NOMO-1 (cell line): ENCODE measurements at regions not wholly inside any gene's neighbourhood (a gene's known extent, or its start where the extent isn't known, plus 50 kb on each side); places are given as distances from the start of the nearest gene placed in this dataset.

Experiments used
- DNase-seq, 2 experiments: peaks; one replicate each; lab custom pipeline; 2025; ENCODE audit not compliant: unreplicated experiment in 2 of 2; lab: John Stamatoyannopoulos, UW

DNA sequence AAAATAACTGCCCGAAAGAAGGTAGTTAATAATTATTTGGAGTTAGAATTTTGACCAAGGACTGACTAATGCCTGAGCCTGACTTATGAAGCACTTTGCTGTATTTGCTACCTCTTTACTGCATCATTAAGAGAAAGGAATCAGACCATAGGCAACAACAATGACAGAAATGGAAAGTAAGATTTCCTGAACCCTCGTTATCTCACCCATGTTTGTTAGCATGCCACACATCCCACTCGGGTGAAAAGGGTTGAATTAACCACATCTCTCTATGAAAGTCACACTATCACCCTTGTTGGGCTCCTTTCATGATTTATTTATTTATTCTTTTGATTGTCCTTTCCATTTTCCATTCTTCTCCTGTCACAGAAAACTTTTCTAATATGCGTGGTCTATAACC lies 59.6 kb downstream of the OLIG3 start:
- DNase-seq = no peak

GRCh38 chr6:137432054-137432611 lies 62.1 kb downstream of the OLIG3 start:
- DNase-seq = no peak

DNA sequence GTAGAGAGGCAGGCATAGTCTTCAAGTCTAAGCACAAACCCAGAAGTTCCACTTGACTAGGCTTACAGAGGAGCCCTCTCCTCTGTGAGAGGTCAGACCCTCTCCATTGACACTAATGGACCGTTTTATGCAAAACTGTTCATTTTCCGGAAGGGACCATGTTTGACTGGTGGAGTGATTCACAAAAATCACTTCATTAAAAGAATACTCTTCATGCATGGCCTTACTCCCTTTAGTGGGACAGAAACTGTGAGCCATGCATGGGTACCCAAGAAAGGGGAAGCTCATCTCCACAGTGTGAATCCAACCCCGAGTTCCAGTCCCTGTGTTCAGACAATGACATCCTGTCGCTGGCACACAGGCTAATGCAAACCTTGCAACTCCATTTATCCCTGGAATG lies 63.2 kb downstream of the OLIG3 start:
- no peak for DNase-seq

DNA sequence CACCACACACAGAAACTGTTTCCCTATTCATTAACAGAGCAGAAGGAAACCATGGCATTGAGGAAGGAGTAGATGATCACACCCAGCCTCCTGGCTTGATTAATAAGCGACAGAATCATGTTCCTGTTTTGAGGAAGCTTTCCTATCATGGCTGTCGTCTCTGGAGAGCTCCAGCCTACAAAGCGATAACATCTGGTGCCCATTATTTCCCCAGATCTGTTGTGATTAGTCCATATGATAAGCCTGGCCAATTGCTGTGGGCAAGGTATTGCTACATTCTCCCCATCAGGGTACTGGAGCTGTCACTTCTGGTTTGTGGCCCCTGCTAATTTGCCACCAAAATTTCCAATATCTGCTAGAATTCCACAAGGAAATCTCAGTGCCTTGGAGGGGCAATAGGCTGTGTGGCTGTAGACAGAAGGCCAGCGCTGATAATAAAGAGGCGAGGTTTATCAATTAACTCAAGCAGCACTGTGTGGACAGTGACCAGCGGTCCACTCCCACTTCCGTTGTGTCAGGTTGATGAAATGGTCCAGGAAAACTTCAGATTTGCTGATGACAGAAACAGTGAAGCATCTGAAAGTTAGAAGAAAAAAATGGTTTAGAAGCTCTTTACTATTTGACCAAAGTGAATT lies 66.4 kb downstream of the OLIG3 start:
- DNase-seq = no peak

- DNase-seq = peak; percentile 10 to 38
Observed at GRCh38 chr6:137426007-137426689, 68.0 kb downstream of the OLIG3 start.

DNA sequence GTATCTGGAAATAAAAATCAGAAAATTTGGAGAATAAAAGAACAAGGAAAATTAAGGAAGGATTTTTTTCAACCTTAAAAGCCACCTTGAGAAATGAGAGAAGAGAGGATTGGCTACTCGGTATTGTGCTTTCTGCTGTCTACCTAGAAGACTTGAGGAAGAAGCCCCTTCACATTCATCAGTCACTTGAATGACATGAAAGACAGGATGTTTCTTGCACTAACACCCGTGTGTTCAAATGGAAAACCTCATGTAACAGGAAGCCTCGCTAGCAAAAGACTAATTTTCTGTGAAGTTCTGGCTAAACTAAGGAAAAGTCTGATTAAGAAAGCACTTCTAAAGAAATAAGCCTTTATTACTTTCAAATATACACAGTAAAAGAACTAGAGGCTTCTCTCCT lies 69.9 kb downstream of the OLIG3 start:
- no peak for DNase-seq

GRCh38 chr6:137423451-137424168 lies 70.6 kb downstream of the OLIG3 start:
- no peak for DNase-seq

DNA sequence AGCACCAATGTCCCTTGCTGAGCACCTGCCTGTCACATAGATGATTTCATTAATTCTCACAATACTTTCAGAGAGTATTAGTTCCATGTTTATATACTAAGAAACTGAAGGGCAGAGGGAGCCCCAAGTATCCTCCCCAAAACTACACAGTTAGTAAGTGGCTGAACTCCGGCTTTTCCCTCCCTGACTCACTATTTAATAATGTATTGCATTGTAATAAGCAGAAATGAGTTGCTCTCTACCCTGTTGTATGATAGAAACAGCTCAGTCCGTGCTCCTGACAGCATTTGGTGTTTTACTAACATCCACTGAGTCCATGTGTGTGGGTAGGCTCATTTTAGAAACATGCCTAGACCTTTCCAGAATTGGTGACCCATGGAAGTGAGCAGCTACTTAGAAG lies 76.8 kb downstream of the OLIG3 start:
- DNase-seq = no peak

DNA sequence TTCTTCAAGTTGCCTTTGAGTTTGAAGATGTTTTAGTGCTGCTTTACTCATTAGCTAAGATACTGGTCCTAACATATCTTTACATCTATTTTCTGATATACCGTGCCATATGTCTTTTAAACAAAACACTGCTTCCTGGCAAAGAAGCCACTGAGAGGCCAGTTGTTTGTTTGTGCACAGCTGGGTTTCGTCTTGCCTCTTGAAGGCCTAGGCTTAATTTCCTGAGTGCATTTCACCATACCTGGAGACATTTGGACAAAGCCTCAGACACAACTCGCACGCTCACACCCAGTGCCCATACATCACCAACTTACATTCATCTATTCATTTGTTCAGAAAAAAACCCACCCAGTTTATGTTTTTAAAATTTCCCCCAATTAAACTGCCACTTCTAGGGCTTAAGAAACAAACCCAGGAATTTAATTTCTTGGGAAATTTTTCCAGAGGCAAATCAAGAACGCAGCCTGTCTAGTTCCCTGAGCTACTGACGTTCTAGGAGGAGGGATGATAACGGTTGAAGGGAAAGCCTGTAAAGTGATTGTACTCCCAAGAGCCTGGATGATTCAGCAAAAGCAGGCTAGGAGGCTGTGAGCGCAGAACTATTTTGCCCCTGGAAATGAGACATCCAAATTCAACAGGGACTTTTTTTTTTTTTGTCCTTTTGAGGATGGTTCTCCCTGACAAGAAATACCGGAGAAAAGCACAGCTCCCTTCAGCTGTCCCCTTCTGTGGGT lies 77.7 kb downstream of the OLIG3 start:
- no peak for DNase-seq

GRCh38 chr6:137415834-137416190 lies 78.4 kb downstream of the OLIG3 start:
- no peak for DNase-seq

- peak; percentile 68 to 85 for DNase-seq
Observed at GRCh38 chr6:137415127-137415833, 78.9 kb downstream of the OLIG3 start.

- DNase-seq = no peak
Observed at GRCh38 chr6:137414599-137414998, 79.6 kb downstream of the OLIG3 start.

DNA sequence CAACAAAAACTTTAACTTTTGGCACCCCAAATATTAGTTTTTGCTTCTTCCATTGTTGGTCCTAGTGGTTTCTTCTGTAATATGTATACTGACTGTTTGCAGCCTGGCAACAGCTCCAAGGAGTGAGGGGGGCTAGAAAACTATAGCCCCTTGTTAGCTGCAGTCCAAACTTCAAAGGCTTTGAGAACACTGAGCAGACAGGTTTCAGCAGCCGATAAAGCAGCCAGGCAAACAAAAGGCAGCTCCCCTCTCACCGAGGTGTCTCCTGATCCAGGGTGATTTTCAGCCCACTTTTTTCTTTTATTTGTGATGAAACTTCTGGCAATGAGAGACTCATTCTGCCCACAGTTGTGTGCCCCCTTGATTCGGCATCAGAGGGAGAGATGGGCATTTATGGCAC lies 80.7 kb downstream of the OLIG3 start:
- no peak for DNase-seq

DNA sequence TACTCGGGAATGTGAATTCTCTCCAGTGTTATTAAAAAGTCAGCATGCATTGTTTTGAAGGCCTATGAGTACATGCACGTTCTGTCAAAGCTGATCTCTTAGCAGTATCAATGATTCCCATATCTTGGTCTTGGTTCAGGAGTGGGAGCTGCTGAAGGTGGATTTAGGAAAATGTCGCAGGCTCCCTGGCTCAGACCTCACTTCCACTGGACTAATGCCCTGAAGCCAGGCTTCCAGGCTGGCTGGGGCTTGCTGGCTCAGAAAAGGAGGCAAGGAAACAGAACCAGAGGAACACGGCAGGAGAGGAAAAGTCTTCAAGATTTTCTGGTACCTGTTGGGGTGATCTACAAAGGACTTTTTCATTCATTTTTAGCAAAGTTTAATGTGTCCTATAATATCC lies 81.6 kb downstream of the OLIG3 start:
- DNase-seq = no peak

- DNase-seq = no peak
Observed at GRCh38 chr6:137409266-137409777, 84.9 kb downstream of the OLIG3 start.

DNA sequence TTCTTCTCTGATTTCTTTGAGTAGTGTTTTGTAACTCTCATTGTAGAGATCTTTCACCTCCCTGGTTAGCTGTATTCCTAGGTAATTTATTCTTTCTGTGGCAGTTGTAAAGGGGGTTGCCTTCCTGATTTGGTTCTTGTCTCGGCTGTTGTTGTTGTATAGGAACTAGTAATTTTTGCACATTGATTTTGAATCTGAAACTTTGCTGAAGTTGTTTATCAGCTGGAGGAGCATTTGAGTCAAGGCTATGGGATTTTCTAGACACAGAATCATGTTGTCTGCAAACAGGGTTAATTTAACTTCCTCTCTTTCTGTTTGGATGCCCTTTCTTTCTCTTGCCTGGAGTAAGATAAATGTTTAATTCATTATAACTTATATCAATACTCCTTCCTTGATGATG lies 86.4 kb downstream of the OLIG3 start:
- DNase-seq = no peak

DNA sequence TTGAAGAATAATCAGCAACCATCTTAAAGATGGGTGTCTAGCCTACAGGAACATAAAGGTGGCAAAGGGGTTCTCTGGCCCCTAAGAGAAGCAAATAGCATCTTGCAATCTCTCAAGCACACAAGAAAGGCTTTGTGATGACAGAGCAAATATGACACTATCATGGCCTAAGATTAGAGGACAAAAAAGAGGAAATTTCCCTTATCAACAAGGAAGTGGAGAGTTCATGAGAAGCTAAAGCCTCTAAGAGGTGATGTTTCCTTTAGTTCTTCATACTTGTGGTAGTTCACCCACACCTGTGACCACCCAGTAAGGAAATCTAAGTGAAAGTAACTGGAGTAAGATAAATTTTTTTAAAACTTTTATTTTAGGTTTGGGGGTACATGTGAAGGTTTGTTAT lies 88.4 kb downstream of the OLIG3 start:
- peak in 1 of 2 experiments; percentile 29 for DNase-seq

DNA sequence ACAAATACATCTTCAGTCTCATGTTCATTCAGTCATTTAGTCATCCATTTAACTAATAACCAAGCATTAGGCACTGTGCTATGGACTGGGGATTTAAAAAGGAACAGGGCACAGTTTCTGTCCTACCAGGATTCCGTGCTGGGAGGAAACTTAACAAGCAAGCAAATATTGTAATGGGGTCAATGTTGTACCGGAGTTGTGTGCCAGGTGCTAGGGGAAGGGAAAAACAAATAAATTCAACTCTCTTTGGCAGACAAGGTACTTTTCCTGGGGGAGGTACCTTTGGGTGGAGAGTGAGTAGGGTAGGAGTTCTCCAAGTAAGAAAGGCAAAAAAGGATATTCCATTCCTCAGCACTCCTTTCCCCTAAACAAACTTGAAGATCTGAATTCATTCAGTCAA lies 90.3 kb downstream of the OLIG3 start:
- no peak for DNase-seq

GRCh38 chr6:137403443-137403842 lies 90.8 kb downstream of the OLIG3 start:
- DNase-seq = no peak

GRCh38 chr6:137402143-137402680 lies 92.0 kb downstream of the OLIG3 start:
- DNase-seq = no peak
